ENCODE measurements at regions not wholly inside any gene's neighbourhood (a gene's known extent, or its start where the extent isn't known, plus 50 kb on each side); places are given as distances from the start of the nearest gene placed in this dataset.
"Not testable (repeated sequence)": the region's sequence is repeated elsewhere in the genome, so short reads cannot be mapped to it uniquely, and the experiment has no call there.

DNA sequence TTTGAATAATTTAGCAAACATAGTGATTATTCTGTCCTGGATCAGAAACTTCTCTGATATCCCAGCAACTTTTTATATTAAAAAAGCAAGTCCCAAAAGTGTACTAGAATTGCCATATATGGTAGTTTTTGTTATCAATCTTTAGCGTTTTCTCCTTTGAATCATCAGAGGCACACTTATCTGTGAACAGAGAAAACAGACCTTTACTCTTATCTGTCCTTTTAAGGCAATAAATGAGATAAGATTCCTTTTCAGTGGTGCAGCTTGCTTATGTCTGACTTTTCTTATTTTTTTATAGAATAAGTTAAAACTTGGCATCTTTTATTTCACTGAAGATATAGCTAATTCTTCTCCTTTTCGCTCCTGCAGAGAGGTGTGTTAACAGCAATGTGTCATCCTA lies 458.1 kb upstream of the PCDH10 start:
- H3K27ac ChIP-seq = no peak overlapping the region
- 65% methylated on average over 2 of the region's 2 CpGs for WGBS
- H3K36me3 ChIP-seq = no peaks in the 10 kb centered on the region
- H3K4me3 ChIP-seq = no peak overlapping the region
- no peaks in the 10 kb centered on the region for H3K27me3 ChIP-seq
- no peak for TF ChIP-seq POLR2A (IDR thresholded peaks at IDR 0.05)
- TF ChIP-seq EP300 (IDR thresholded peaks at IDR 0.05) = no peak
- peaks cover 8% of the 10 kb centered on the region for H3K9me3 ChIP-seq
- no peak for DNase-seq (ENCODE audit: low spot score in 2 of 2)
- H3K4me1 ChIP-seq = no peaks in the 10 kb centered on the region

DNA sequence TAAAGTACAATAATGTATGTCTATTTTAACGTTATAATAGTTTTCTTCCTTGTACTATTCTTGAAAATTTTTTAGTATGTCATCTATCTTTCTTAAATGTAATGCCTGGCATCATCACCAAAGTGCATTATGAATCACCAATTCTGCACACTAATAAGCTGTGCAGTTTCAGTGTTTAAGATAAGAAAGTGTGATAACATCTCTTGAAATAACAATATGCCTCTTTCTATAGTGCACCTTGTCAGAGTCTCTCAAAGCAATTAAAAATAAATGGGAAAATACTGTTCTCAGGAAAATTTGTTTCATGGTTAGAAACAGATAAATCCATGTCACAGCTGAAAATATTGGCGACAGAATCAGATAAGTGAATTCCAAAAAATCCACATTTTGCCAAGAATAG lies 457.4 kb upstream of the PCDH10 start:
- Histone ChIP-seq H3K4me3 (no peak overlapping the region), H3K9me3 (peaks cover 8% of the 10 kb centered on the region), H3K27ac (no peak overlapping the region), H3K4me1 (no peaks in the 10 kb centered on the region), H3K36me3 (no peaks in the 10 kb centered on the region), H3K27me3 (no peaks in the 10 kb centered on the region)
- no peak for DNase-seq (ENCODE audit: low spot score in 2 of 2)
- WGBS = 38% methylated on average over 2 of the region's 2 CpGs
- TF ChIP-seq POLR2A (IDR thresholded peaks at IDR 0.05) (no peak), POLR2AphosphoS5 (IDR thresholded peaks at IDR 0.05) (no peak), EP300 (IDR thresholded peaks at IDR 0.05) (no peak)
- TF ChIP-seq, protein P1, sequence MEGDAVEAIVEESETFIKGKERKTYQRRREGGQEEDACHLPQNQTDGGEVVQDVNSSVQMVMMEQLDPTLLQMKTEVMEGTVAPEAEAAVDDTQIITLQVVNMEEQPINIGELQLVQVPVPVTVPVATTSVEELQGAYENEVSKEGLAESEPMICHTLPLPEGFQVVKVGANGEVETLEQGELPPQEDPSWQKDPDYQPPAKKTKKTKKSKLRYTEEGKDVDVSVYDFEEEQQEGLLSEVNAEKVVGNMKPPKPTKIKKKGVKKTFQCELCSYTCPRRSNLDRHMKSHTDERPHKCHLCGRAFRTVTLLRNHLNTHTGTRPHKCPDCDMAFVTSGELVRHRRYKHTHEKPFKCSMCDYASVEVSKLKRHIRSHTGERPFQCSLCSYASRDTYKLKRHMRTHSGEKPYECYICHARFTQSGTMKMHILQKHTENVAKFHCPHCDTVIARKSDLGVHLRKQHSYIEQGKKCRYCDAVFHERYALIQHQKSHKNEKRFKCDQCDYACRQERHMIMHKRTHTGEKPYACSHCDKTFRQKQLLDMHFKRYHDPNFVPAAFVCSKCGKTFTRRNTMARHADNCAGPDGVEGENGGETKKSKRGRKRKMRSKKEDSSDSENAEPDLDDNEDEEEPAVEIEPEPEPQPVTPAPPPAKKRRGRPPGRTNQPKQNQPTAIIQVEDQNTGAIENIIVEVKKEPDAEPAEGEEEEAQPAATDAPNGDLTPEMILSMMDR (IDR thresholded peaks at IDR 0.05) = no peak

DNA sequence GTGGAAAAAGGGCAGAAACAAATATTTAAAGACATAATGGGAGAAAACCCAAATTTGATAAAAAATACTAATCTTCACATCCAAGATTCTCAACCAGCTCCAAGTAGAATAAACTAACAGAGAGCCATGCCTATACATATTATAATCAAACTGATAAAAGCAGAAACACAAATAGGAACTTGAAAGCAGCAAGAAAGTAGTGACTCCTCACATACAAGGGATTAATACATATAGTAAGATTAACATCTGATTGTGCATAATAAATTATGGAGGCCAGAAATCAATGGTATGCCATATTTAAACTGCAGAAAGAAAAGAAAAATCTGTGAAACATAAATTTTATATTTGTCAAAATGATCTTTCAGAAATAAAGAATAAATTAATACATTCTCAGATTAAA lies 454.3 kb upstream of the PCDH10 start:
- Histone ChIP-seq H3K4me1 (no peaks in the 10 kb centered on the region), H3K36me3 (no peaks in the 10 kb centered on the region), H3K27me3 (no peaks in the 10 kb centered on the region), H3K4me3 (no peak overlapping the region), H3K27ac (no peak overlapping the region), H3K9me3 (peaks cover 8% of the 10 kb centered on the region)
- no peak for TF ChIP-seq EP300 (IDR thresholded peaks at IDR 0.05)
- no peak for TF ChIP-seq POLR2AphosphoS5 (IDR thresholded peaks at IDR 0.05)
- TF ChIP-seq POLR2A (IDR thresholded peaks at IDR 0.05) = no peak
- TF ChIP-seq, protein P1 (IDR thresholded peaks at IDR 0.05) = no peak
- no peak for DNase-seq (ENCODE audit: low spot score in 2 of 2)

DNA sequence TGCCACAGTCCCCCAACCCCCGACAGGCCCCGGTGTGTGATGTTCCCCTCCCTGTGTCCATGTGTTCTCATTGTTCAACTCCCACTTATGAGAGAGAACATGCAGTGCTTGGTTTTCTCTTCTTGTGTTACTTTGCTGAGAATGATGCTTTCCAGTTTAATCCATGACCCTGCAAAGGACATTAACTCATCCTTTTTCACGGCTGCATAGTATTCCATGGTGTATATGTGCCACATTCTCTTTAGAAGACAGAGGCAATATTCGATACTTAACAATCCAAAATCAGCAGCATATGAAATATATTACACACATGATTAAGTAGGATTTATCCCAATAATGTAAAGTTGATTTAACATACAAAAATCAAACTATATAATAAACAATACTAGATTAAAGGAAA lies 451.6 kb upstream of the PCDH10 start:
- not testable (repeated sequence) for H3K4me1 ChIP-seq; H3K36me3 ChIP-seq; H3K9me3 ChIP-seq; H3K27ac ChIP-seq; H3K27me3 ChIP-seq; H3K4me3 ChIP-seq; DNase-seq (ENCODE audit: low spot score in 2 of 2)
- WGBS = 92% methylated on average over 4 of the region's 4 CpGs

DNA sequence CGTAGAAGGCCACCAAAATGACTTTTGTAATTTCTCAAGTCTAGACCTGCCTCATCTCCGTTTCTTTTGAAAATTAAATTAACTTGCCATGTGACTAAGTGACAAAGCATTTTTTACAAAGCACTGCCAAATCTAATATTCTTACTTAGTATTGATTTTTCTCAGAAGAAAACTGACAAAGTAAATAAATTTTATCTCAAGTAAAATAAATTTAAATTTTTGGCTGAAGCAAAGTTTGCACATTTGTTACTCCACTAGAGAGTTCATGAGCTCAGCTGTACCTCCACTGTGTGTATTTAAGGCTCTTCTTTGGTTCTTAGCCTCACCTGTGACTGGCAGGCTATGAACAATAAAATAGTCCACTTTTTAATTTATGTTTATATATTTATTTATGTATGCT lies 441.1 kb upstream of the PCDH10 start:
- no peak for TF ChIP-seq EP300 (IDR thresholded peaks at IDR 0.05)
- TF ChIP-seq, protein P1 (IDR thresholded peaks at IDR 0.05) = no peak
- TF ChIP-seq POLR2A (IDR thresholded peaks at IDR 0.05) = no peak
- no peak for TF ChIP-seq POLR2AphosphoS5 (IDR thresholded peaks at IDR 0.05)

GRCh38 chr4:132709056-132709455 lies 440.0 kb upstream of the PCDH10 start:
- TF ChIP-seq, protein P1 (IDR thresholded peaks at IDR 0.05) = no peak
- no peak for TF ChIP-seq POLR2AphosphoS5 (IDR thresholded peaks at IDR 0.05)
- no peak for TF ChIP-seq EP300 (IDR thresholded peaks at IDR 0.05)
- TF ChIP-seq POLR2A (IDR thresholded peaks at IDR 0.05) = no peak
- 42% methylated on average over 1 of the region's 1 CpG for WGBS
- Histone ChIP-seq H3K4me1 (no peaks in the 10 kb centered on the region), H3K4me3 (no peak overlapping the region), H3K27me3 (no peaks in the 10 kb centered on the region), H3K9me3 (no peaks in the 10 kb centered on the region), H3K36me3 (no peaks in the 10 kb centered on the region), H3K27ac (no peak overlapping the region)
- no peak for DNase-seq (ENCODE audit: low spot score in 2 of 2)

More for the DNA sequence above, 441.1 kb upstream of the PCDH10 start:
- no peak for DNase-seq (ENCODE audit: low spot score in 2 of 2)
- Histone ChIP-seq H3K9me3 (no peaks in the 10 kb centered on the region), H3K27ac (no peak overlapping the region), H3K36me3 (no peaks in the 10 kb centered on the region), H3K4me1 (no peaks in the 10 kb centered on the region), H3K27me3 (no peaks in the 10 kb centered on the region), H3K4me3 (no peak overlapping the region)
- 54% methylated on average over 2 of the region's 2 CpGs for WGBS
